SK-N-SH (cell line): ENCODE measurements at regions not wholly inside any gene's neighbourhood (a gene's known extent, or its start where the extent isn't known, plus 50 kb on each side); places are given as distances from the start of the nearest gene placed in this dataset.

Source experiments
- CTCF ChIA-PET: fragments of 300-600, 350-600 bp; formaldehyde crosslinking; extraction: SDS; loops from one replicate; lab custom pipeline; 2021; lab: Yijun Ruan, JAX
- POLR2A ChIA-PET: fragments of 350-600 bp; sonication (Branson Sonifier 250); formaldehyde crosslinking; extraction: SDS; loops from one replicate; lab custom pipeline; 2020; ENCODE audit warnings: antibody characterized with exemption, inconsistent platforms; lab: Yijun Ruan, JAX
- DNase-seq: peaks from one replicate; pipeline ENCODE4 v3.0.0; 2012
- H2AFZ ChIP-seq: fragments of 200-600 bp; sonication (generic); 2 replicates; pipeline ENCODE4 v1.8.1; 2016; ENCODE audit warnings: antibody characterized with exemption, mild to moderate bottlenecking, low read depth
- H3F3A ChIP-seq: fragments of 200-600 bp; sonication (generic); replicated peaks from 2 replicates; pipeline ENCODE3; 2016; ENCODE audit warnings: antibody characterized with exemption, mild to moderate bottlenecking; ENCODE audit not compliant: insufficient read depth
- H3K27ac ChIP-seq, 2 experiments: fragments of 200-500 bp in 1 of 2; fragments of 200-600 bp in 1 of 2; sonication (Bioruptor generic) in 1 of 2; sonication (generic), shearing (Covaris generic) in 1 of 2; 2 replicates each; pipeline versions ENCODE4 v1.5.1 to v1.6.1; 2014 to 2016; ENCODE audit warnings: low read depth in 2 of 2, inconsistent platforms in 1 of 2, low read length in 1 of 2, mild to moderate bottlenecking in 1 of 2, mixed read lengths in 1 of 2
- H3K27me3 ChIP-seq: fragments of 200-600 bp; sonication (generic), shearing (Covaris generic); 2 replicates; pipeline ENCODE4 v1.6.1; 2016; ENCODE audit warnings: mixed run types; ENCODE audit not compliant: insufficient read depth
- H3K36me3 ChIP-seq, 2 experiments: fragments of 200-500 bp in 1 of 2; fragments of 200-600 bp in 1 of 2; sonication (Bioruptor generic) in 1 of 2; sonication (generic) in 1 of 2; replicated peaks in 1 of 2; 2 replicates each; pipeline versions ENCODE3 to v1.5.1; 2014 to 2016; ENCODE audit warnings: low read length in 1 of 2, mild to moderate bottlenecking in 1 of 2; ENCODE audit not compliant: insufficient read depth in 2 of 2, control insufficient read depth in 1 of 2
- H3K4me1 ChIP-seq, 2 experiments: fragments of 200-500 bp in 1 of 2; fragments of 200-600 bp in 1 of 2; sonication (Bioruptor generic) in 1 of 2; sonication (generic), shearing (Covaris generic) in 1 of 2; 2 replicates each; pipeline versions ENCODE4 v1.5.1 to v1.6.1; 2014 to 2016; ENCODE audit warnings: low read depth in 1 of 2, low read length in 1 of 2, mixed run types in 1 of 2; ENCODE audit not compliant: insufficient read depth in 2 of 2, control insufficient read depth in 1 of 2
- H3K4me2 ChIP-seq: fragments of 200-600 bp; sonication (generic), shearing (Covaris generic); 2 replicates; pipeline ENCODE4 v1.6.1; 2017; ENCODE audit warnings: mixed run types
- H3K4me3 ChIP-seq, 2 experiments: fragments of 200-500 bp in 1 of 2; fragments of 200-600 bp in 1 of 2; sonication (Bioruptor generic) in 1 of 2; sonication (generic), shearing (Covaris generic) in 1 of 2; 2 replicates each; pipeline versions ENCODE4 v1.5.1 to v1.8.1; 2014 to 2016; ENCODE audit warnings: low read depth in 2 of 2, inconsistent platforms in 1 of 2, low read length in 1 of 2, mild to moderate bottlenecking in 1 of 2, mixed read lengths in 1 of 2, moderate library complexity in 1 of 2
- H3K79me2 ChIP-seq: fragments of 200-600 bp; sonication (generic); 2 replicates; pipeline ENCODE4 v1.8.1; 2017; ENCODE audit warnings: mild to moderate bottlenecking; ENCODE audit not compliant: insufficient read depth
- H3K9ac ChIP-seq: fragments of 200-600 bp; sonication (generic); 2 replicates; pipeline ENCODE4 v1.6.1; 2017; ENCODE audit warnings: mixed run types
- H3K9me2 ChIP-seq: fragments of 200-600 bp; sonication (generic); 2 replicates; pipeline ENCODE4 v1.6.1; 2017; ENCODE audit warnings: mixed run types
- H3K9me3 ChIP-seq: fragments of 200-600 bp; sonication (generic); 2 replicates; pipeline ENCODE4 v1.6.1; 2017; ENCODE audit warnings: mixed run types, mild to moderate bottlenecking, moderate library complexity
- H4K20me1 ChIP-seq: fragments of 200-600 bp; sonication (generic); 2 replicates; pipeline ENCODE4 v1.6.1; 2017; ENCODE audit warnings: mild to moderate bottlenecking, mixed run types; ENCODE audit not compliant: insufficient read depth
- ELF1 ChIP-seq: IDR thresholded peaks from 2 replicates; pipeline ENCODE4 v1.4.0; 2012
- EP300 ChIP-seq, 2 experiments: IDR thresholded peaks; 2 replicates each; pipeline versions ENCODE4 v1.4.0 to v1.6.1; 2012; ENCODE audit warnings: borderline replicate concordance in 1 of 2, low read depth in 1 of 2, low read length in 1 of 2
- FOSL2 ChIP-seq: IDR thresholded peaks from 2 replicates; pipeline ENCODE4 v1.4.0; 2012; ENCODE audit warnings: low read depth, mild to moderate bottlenecking, moderate library complexity, borderline replicate concordance
- FOXJ3 ChIP-seq: sonication (generic); formaldehyde crosslinking; IDR thresholded peaks from 2 replicates; pipeline ENCODE4 v1.5.1; 2020; ENCODE audit warnings: mild to moderate bottlenecking, missing genetic modification reagents
- IRF3 ChIP-seq: fragments of 150-350 bp; IDR thresholded peaks from 2 replicates; pipeline ENCODE4 v1.6.1; 2016; ENCODE audit warnings: mild to moderate bottlenecking, low read depth, low read length
- JUND ChIP-seq: IDR thresholded peaks from 2 replicates; pipeline ENCODE4 v1.4.0; 2012
- MAX ChIP-seq: IDR thresholded peaks from 2 replicates; pipeline ENCODE4 v1.4.0; 2012; ENCODE audit warnings: low read depth
- NFIC ChIP-seq: IDR thresholded peaks from 2 replicates; pipeline ENCODE4 v1.4.0; 2012; ENCODE audit warnings: borderline replicate concordance
- RAD21 ChIP-seq: IDR thresholded peaks from 2 replicates; pipeline ENCODE4 v1.6.1; 2012; ENCODE audit warnings: mild to moderate bottlenecking, low read length
- SIN3A ChIP-seq: IDR thresholded peaks from 2 replicates; pipeline ENCODE4 v1.6.1; 2012; ENCODE audit warnings: low read depth, mild to moderate bottlenecking, low read length, moderate library complexity, borderline replicate concordance
- TCF12 ChIP-seq: IDR thresholded peaks from 2 replicates; pipeline ENCODE4 v1.4.0; 2012
- WGBS: methylation state at CpG from one replicate; pipeline ENCODE4 v1.1.6; 2017; ENCODE audit warnings: low lambda C conversion rate; 5-methylcytosine and 5-hydroxymethylcytosine counted together
- TF ChIP-seq, protein P1 (sequence below): IDR thresholded peaks from 2 replicates; pipeline ENCODE4; 2012

- no peak overlapping the region for H3K9ac ChIP-seq
- CTCF ChIA-PET, result no interaction called here
Observed at GRCh38 chr5:111830333-111830732, 73.3 kb upstream of the NREP start.

DNA sequence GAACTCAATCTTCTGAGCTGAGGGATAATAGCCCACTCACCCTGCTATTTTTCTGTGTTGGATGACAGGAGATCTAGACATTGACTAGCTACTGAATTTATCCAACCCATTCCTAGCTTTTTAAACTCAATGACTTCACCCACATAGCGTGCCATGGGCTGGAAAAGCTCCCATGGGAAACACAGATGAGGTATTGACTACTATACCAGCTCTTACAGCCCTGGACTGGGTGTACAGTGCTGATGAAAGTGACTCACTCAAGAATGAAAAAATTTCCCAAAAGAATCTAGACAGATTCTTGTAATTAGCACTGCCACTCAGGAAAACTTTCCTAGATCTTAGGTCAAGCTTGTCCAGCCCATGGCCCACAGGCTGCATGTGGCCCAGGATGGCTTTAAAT, 72.7 kb upstream of the NREP start:
- ChIA-PET POLR2A (no interaction called here), CTCF (no interaction called here)
- Histone ChIP-seq H3K27me3 (no peaks in the 10 kb centered on the region), H4K20me1 (no peaks in the 10 kb centered on the region), H2AFZ (no peak overlapping the region), H3F3A (no peaks in the 10 kb centered on the region), H3K4me1 (0 out of 4 replicates have a peak, but pooled peaks cover 0 to 2% of the 10 kb centered on the region in 2 experiments), H3K4me2 (no peak overlapping the region), H3K27ac (peak overlapping the region in 1 of 2 experiments; percentile 50; a peak in 2 of 4 replicates)
- TF ChIP-seq FOSL2 (peak; percentile 27; the same call in 1 of the 2 replicates), FOXJ3 (CRISPR knock-in tag) (no peak), ELF1 (no peak), SIN3A (no peak)
- TF ChIP-seq, all 33 proteins: peak for 1
- H3K4me3 ChIP-seq, result no peak overlapping the region
- no peaks in the 10 kb centered on the region for H3K9me2 ChIP-seq
- WGBS, result 59% methylated on average over 1 of the region's 1 CpG
- DNase-seq, result no peak
- H3K36me3 ChIP-seq, result no peaks in the 10 kb centered on the region
- no peak overlapping the region for H3K9ac ChIP-seq
- H3K79me2 ChIP-seq, result no peaks in the 10 kb centered on the region
- no peaks in the 10 kb centered on the region for H3K9me3 ChIP-seq

More at GRCh38 chr5:111830333-111830732, 73.3 kb upstream of the NREP start:
- Histone ChIP-seq H3K27ac (peak overlapping the region in 1 of 2 experiments; percentile 42; a peak in 2 of 4 replicates), H3F3A (no peaks in the 10 kb centered on the region), H4K20me1 (no peaks in the 10 kb centered on the region), H3K36me3 (no peaks in the 10 kb centered on the region), H3K4me1 (0 out of 4 replicates have a peak, but pooled peaks cover 0 to 2% of the 10 kb centered on the region in 2 experiments), H3K27me3 (no peaks in the 10 kb centered on the region), H2AFZ (no peak overlapping the region), H3K79me2 (no peaks in the 10 kb centered on the region), H3K9me3 (no peaks in the 10 kb centered on the region), H3K4me2 (no peak overlapping the region), H3K4me3 (no peak overlapping the region), H3K9me2 (no peaks in the 10 kb centered on the region)
- WGBS, result 64% methylated on average over 1 of the region's 1 CpG
- TF ChIP-seq TCF12 (peak; percentile 41; the same call in 1 of the 2 replicates), RAD21 (no peak), FOSL2 (peak; percentile 62), MAX (no peak), JUND (peak; percentile 56), EP300 (IDR thresholded peaks at IDR 0.05; ENCODE audit: borderline replicate concordance in 1 of 2, low read depth in 1 of 2, low read length in 1 of 2) (0 out of 4 replicates have a peak, but pooled peaks of 1 of the 2 experiments have one; percentile 11), IRF3 (no peak), NFIC (peak; percentile 73)
- TF ChIP-seq, protein P1, sequence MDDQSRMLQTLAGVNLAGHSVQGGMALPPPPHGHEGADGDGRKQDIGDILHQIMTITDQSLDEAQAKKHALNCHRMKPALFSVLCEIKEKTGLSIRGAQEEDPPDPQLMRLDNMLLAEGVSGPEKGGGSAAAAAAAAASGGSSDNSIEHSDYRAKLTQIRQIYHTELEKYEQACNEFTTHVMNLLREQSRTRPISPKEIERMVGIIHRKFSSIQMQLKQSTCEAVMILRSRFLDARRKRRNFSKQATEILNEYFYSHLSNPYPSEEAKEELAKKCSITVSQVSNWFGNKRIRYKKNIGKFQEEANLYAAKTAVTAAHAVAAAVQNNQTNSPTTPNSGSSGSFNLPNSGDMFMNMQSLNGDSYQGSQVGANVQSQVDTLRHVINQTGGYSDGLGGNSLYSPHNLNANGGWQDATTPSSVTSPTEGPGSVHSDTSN, result peak; percentile 50
- no peak for DNase-seq
- POLR2A ChIA-PET, result no interaction called here
